ENCODE measurements at regions not wholly inside any gene's neighbourhood (a gene's known extent, or its start where the extent isn't known, plus 50 kb on each side); places are given as distances from the start of the nearest gene placed in this dataset.
"Not testable (repeated sequence)": the region's sequence is repeated elsewhere in the genome, so short reads cannot be mapped to it uniquely, and the experiment has no call there.

DNA sequence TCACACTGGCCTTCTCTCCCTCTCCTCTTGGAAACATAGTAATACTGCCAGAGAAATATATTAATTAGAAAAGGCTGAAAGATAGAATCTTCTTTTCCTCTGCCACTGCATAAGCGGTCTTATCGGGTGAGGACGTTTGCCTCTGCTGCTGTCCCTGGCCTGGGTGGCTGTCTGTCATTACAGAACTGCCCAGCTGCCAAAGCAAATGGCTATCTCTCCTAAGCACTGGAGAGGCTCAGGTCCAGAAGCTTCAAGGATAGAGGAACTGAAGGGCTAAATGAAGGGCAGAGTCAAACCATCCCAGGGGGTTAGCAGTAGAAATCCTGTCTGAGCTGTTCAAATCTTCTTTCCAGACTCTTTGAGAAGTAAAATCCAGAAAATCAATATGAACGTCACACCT is 198.6 kb upstream of the CAND1 start:
- Histone ChIP-seq H3K27ac (no peak overlapping the region), H3K9me3 (no peaks in the 10 kb centered on the region), H3K36me3 (no peaks in the 10 kb centered on the region), H3K4me3 (peak overlapping the region in 1 of 12 donors; percentile 10), H3K27me3 (peaks cover 4 to 55% (median 12%) of the 10 kb centered on the region in 9 donors), H3K4me1 (peaks cover 0 to 22% (median 3%) of the 10 kb centered on the region in 12 donors)
- ATAC-seq (no peak), DNase-seq (no peak)
- TF ChIP-seq, protein P1, sequence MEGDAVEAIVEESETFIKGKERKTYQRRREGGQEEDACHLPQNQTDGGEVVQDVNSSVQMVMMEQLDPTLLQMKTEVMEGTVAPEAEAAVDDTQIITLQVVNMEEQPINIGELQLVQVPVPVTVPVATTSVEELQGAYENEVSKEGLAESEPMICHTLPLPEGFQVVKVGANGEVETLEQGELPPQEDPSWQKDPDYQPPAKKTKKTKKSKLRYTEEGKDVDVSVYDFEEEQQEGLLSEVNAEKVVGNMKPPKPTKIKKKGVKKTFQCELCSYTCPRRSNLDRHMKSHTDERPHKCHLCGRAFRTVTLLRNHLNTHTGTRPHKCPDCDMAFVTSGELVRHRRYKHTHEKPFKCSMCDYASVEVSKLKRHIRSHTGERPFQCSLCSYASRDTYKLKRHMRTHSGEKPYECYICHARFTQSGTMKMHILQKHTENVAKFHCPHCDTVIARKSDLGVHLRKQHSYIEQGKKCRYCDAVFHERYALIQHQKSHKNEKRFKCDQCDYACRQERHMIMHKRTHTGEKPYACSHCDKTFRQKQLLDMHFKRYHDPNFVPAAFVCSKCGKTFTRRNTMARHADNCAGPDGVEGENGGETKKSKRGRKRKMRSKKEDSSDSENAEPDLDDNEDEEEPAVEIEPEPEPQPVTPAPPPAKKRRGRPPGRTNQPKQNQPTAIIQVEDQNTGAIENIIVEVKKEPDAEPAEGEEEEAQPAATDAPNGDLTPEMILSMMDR (IDR thresholded peaks at IDR 0.05): no peak
- no peak for TF ChIP-seq POLR2A (IDR thresholded peaks at IDR 0.05)
- WGBS, 4 donors: 73 to 78% (median 76%) methylated on average over 4 of the region's 4 CpGs
- intact Hi-C loops (cut with DNase I): no loop called here

DNA sequence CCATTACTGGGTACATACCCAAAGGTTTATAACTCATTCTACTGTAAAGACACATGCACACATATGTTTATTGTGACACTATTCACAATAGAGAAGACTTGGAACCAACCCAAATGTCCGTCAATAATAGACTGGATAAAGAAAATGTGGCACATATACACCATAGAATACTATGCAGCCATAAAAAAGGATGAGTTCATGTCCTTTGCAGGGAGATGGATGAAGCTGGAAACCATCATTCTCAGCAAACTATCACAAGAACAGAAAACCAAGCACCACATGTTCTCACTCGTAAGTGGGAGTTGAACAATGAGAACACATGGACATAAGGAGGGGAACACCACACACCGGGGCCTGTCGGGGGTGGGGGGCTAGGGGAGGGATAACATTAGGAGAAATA is 196.9 kb upstream of the CAND1 start:
- H3K9me3 ChIP-seq; H3K36me3 ChIP-seq; ATAC-seq; DNase-seq; H3K27ac ChIP-seq; H3K4me3 ChIP-seq; intact Hi-C loops (cut with DNase I): not testable (repeated sequence)
- Histone ChIP-seq H3K27me3 (peaks cover 4 to 41% (median 10%) of the 10 kb centered on the region in 9 donors), H3K4me1 (peaks cover 0 to 22% (median 3%) of the 10 kb centered on the region in 12 donors)
- WGBS, 4 donors: 84 to 92% (median 88%) methylated on average over 4 of the region's 4 CpGs

DNA sequence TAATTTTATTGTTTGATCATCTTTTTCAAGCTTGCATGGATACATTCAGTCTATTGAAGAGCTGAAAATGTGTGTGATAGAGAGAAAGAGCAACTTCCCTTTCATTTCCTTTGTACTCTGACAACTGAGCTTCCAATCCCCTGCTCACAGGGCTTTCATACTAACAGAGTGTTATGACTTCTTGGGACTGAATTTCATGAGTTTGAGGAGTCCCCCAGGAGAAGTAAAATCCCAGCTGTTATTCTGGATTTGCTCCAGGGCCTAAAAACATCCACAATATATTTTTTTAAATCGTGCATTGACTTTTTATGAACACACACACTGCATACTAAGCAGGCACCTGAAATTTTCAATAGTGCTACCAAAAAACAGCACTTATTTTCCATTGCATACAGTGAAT is 195.8 kb upstream of the CAND1 start:
- no peak overlapping the region for H3K4me3 ChIP-seq
- WGBS, 4 donors: 33 to 56% (median 51%) methylated on average over 1 of the region's 1 CpG
- TF ChIP-seq, protein P1 (IDR thresholded peaks at IDR 0.05): no peak
- no peak for TF ChIP-seq POLR2A (IDR thresholded peaks at IDR 0.05)
- no peaks in the 10 kb centered on the region for H3K9me3 ChIP-seq
- intact Hi-C loops (cut with DNase I): no loop called here
- no peaks in the 10 kb centered on the region for H3K36me3 ChIP-seq
- ATAC-seq: no peak
- peaks cover 0 to 30% (median 4%) of the 10 kb centered on the region in 9 donors for H3K27me3 ChIP-seq
- no peak for DNase-seq
- H3K27ac ChIP-seq: no peak overlapping the region
- peaks cover 0 to 14% (median 3%) of the 10 kb centered on the region in 12 donors for H3K4me1 ChIP-seq

DNA sequence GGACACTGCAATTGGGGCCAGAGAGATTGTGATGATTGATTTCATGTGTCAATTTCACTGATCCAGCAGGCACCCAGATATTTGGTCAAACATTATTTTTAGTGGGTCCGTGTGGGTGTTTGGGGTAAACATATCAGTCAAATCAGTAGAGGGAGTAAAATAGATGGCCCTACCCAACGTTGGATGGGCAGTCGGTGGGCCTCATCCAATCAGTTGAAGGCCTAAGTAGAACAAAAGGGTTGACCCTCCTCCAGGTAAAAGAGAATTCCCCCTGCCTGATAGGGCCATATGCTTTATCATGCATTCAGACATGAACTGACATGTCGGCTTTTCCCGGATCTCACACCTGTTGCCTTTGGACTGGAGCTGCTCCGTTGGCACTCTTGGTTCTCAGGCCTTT is 195.1 kb upstream of the CAND1 start:
- no peak for ATAC-seq
- intact Hi-C loops (cut with DNase I): no loop called here
- DNase-seq: no peak
- H3K27me3 ChIP-seq: peaks cover 0 to 25% (median 4%) of the 10 kb centered on the region in 9 donors
- H3K4me1 ChIP-seq: peaks cover 0 to 8% (median 3%) of the 10 kb centered on the region in 12 donors
- no peaks in the 10 kb centered on the region for H3K9me3 ChIP-seq
- H3K27ac ChIP-seq: no peak overlapping the region
- no peak overlapping the region for H3K4me3 ChIP-seq
- TF ChIP-seq, protein P1 (IDR thresholded peaks at IDR 0.05): no peak
- no peak for TF ChIP-seq POLR2A (IDR thresholded peaks at IDR 0.05)
- no peaks in the 10 kb centered on the region for H3K36me3 ChIP-seq
- WGBS, 4 donors: 85 to 94% (median 89%) methylated on average over 6 of the region's 6 CpGs

DNA sequence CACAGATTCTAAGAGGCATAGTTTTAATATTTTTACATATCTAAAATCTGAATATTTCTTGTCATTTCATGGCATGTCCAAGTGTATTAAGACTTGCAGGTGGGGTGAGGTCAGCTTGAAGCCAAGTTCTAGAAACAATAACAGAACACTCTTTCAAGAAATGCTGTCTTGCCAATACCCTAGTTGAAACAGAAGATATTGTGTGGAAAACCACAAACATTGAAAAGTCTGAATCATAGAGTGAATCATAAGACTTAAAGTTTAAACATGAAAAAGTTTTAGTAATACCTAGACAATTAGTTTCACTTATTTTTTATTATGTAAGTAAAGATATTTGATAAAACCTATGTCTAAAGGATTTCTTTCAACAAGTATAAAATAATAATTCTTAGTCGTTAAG is 191.5 kb upstream of the CAND1 start:
- 75 to 90% (median 82%) methylated on average over 1 of the region's 1 CpG for WGBS, 4 donors
- TF ChIP-seq, protein P1 (IDR thresholded peaks at IDR 0.05): no peak
- TF ChIP-seq POLR2A (IDR thresholded peaks at IDR 0.05): no peak
- ATAC-seq (no peak), DNase-seq (no peak)
- Histone ChIP-seq H3K27ac (no peak overlapping the region), H3K4me3 (no peak overlapping the region), H3K36me3 (no peaks in the 10 kb centered on the region), H3K27me3 (peaks cover 0 to 25% (median 0%) of the 10 kb centered on the region in 9 donors), H3K4me1 (no peaks in the 10 kb centered on the region), H3K9me3 (no peaks in the 10 kb centered on the region)
- intact Hi-C loops (cut with DNase I): no loop called here
